Ishikawa (cell line): ENCODE measurements at regions not wholly inside any gene's neighbourhood (a gene's known extent, or its start where the extent isn't known, plus 50 kb on each side); places are given as distances from the start of the nearest gene placed in this dataset.

Experiments used
- EP300 ChIP-seq: IDR thresholded peaks from 2 replicates; pipeline ENCODE4 v1.6.1; 2012; ENCODE audit warnings: borderline replicate concordance
- TCF12 ChIP-seq: IDR thresholded peaks from 2 replicates; pipeline ENCODE4 v1.6.1; 2012; ENCODE audit warnings: low read depth

GRCh38 chr5:163608621-163609020, 103.2 kb downstream of the MAT2B start:
- TF ChIP-seq EP300 (no peak), TCF12 (no peak)
